Neural progenitor cell (in vitro differentiated cells): ENCODE measurements at regions not wholly inside any gene's neighbourhood (a gene's known extent, or its start where the extent isn't known, plus 50 kb on each side); places are given as distances from the start of the nearest gene placed in this dataset.

Experiments used
- DNase-seq: peaks from one replicate; pipeline ENCODE4 v3.0.0-alpha.2; 2016; ENCODE audit warnings: low spot score
- H2AFZ ChIP-seq: fragments of 200-600 bp; sonication (generic); replicated peaks from 2 replicates; pipeline ENCODE4 v1.6.1; 2016; ENCODE audit warnings: antibody characterized with exemption
- H3F3A ChIP-seq: fragments of 200-600 bp; sonication (generic); 2 replicates; pipeline ENCODE4 v1.6.1; 2016; ENCODE audit warnings: antibody characterized with exemption, low read depth
- H3K27ac ChIP-seq: fragments of 200-600 bp; sonication (generic); 2 replicates; pipeline ENCODE4 v1.5.1; 2016; ENCODE audit warnings: mild to moderate bottlenecking
- H3K27me3 ChIP-seq: fragments of 200-600 bp; sonication (generic); 2 replicates; pipeline ENCODE4 v1.6.1; 2016; ENCODE audit warnings: mild to moderate bottlenecking, moderate library complexity
- H3K36me3 ChIP-seq: fragments of 200-600 bp; sonication (generic); 2 replicates; pipeline ENCODE4 v1.5.1; 2016
- H3K4me1 ChIP-seq: fragments of 200-600 bp; sonication (generic); 2 replicates; pipeline ENCODE4 v1.6.1; 2016; ENCODE audit warnings: mixed run types
- H3K4me2 ChIP-seq: fragments of 200-600 bp; sonication (generic); 2 replicates; pipeline ENCODE4 v1.6.1; 2016
- H3K4me3 ChIP-seq: fragments of 200-600 bp; sonication (generic); 2 replicates; pipeline ENCODE4 v1.5.1; 2016
- H3K79me2 ChIP-seq: fragments of 200-600 bp; sonication (generic); 2 replicates; pipeline ENCODE4 v1.6.1; 2016; ENCODE audit warnings: low read depth
- H3K9ac ChIP-seq: fragments of 200-600 bp; sonication (generic); 2 replicates; pipeline ENCODE4 v1.6.1; 2016
- H3K9me3 ChIP-seq: fragments of 200-600 bp; sonication (generic); 2 replicates; pipeline ENCODE4 v1.5.1; 2016; ENCODE audit warnings: low read depth
- H4K20me1 ChIP-seq: fragments of 200-600 bp; sonication (generic); 2 replicates; pipeline ENCODE4 v1.6.1; 2016; ENCODE audit warnings: low read depth
- H3K27ac Mint-ChIP-seq: 3 replicates; pipeline ENCODE4 v1.8.0; 2021; ENCODE audit warnings: mixed read lengths
- H3K27me3 Mint-ChIP-seq: 2 replicates; pipeline ENCODE4 v1.8.0; 2022; ENCODE audit warnings: low read depth, mild to moderate bottlenecking, inconsistent platforms, moderate library complexity, mixed read lengths; ENCODE audit not compliant: insufficient read depth
- H3K36me3 Mint-ChIP-seq: 3 replicates; pipeline ENCODE4 v1.8.0; 2021; ENCODE audit warnings: mixed read lengths
- H3K4me1 Mint-ChIP-seq: 3 replicates; pipeline ENCODE4 v1.8.0; 2021; ENCODE audit warnings: mixed read lengths
- H3K4me3 Mint-ChIP-seq: 3 replicates; pipeline ENCODE4 v1.8.0; 2021; ENCODE audit warnings: mild to moderate bottlenecking, moderate library complexity, mixed read lengths
- H3K9me3 Mint-ChIP-seq: 3 replicates; pipeline ENCODE4 v1.8.0; 2020; ENCODE audit warnings: mixed read lengths
- EZH2 ChIP-seq: fragments of 200-600 bp; sonication (generic); IDR thresholded peaks from 2 replicates; pipeline ENCODE4 v1.6.1; 2017; ENCODE audit warnings: antibody characterized with exemption, mild to moderate bottlenecking, moderate library complexity
- EZH2phosphoT487 ChIP-seq: fragments of 200-600 bp; sonication (generic); IDR thresholded peaks from 2 replicates; pipeline ENCODE4 v1.6.1; 2017; ENCODE audit warnings: antibody characterized with exemption
- TF ChIP-seq, protein P1 (sequence below): fragments of 200-600 bp; sonication (generic); IDR thresholded peaks from 2 replicates; pipeline ENCODE4 v1.5.1; 2017; ENCODE audit warnings: antibody characterized with exemption, mild to moderate bottlenecking

DNA sequence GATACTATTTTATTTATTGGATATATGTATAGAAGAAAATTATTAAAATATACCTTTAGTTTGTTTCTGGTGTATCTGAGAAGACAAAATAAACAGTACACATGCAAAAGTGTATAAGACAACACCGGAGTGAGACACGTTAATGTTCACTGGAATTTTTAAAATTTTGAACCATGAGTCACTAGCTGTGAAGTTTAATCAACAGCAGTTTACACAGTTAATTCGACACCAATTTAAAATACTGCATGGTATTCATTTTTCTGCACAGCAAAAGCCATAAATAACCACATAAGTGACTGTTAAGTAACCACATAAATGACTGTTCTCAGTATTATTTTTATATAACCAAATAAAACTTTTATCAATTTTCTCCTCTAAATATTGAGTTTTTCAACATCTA lies 418.7 kb upstream of the NBEA start:
- no peaks in the 10 kb centered on the region for H3K4me1 ChIP-seq
- H3F3A ChIP-seq = no peaks in the 10 kb centered on the region
- H3K9ac ChIP-seq = no peak overlapping the region
- H3K4me3 ChIP-seq = no peak overlapping the region
- H3K4me2 ChIP-seq = no peak overlapping the region
- no peak overlapping the region for H3K27ac Mint-ChIP-seq
- no peak for TF ChIP-seq EZH2phosphoT487
- TF ChIP-seq EZH2 = no peak
- TF ChIP-seq, protein P1, sequence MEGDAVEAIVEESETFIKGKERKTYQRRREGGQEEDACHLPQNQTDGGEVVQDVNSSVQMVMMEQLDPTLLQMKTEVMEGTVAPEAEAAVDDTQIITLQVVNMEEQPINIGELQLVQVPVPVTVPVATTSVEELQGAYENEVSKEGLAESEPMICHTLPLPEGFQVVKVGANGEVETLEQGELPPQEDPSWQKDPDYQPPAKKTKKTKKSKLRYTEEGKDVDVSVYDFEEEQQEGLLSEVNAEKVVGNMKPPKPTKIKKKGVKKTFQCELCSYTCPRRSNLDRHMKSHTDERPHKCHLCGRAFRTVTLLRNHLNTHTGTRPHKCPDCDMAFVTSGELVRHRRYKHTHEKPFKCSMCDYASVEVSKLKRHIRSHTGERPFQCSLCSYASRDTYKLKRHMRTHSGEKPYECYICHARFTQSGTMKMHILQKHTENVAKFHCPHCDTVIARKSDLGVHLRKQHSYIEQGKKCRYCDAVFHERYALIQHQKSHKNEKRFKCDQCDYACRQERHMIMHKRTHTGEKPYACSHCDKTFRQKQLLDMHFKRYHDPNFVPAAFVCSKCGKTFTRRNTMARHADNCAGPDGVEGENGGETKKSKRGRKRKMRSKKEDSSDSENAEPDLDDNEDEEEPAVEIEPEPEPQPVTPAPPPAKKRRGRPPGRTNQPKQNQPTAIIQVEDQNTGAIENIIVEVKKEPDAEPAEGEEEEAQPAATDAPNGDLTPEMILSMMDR = no peak
- no peak overlapping the region for H3K4me3 Mint-ChIP-seq
- H3K36me3 Mint-ChIP-seq = no peaks in the 10 kb centered on the region
- peaks cover 4% of the 10 kb centered on the region for H3K27me3 Mint-ChIP-seq
- H3K4me1 Mint-ChIP-seq = peaks cover 5% of the 10 kb centered on the region
- no peak overlapping the region for H2AFZ ChIP-seq
- no peaks in the 10 kb centered on the region for H3K27me3 ChIP-seq
- H3K79me2 ChIP-seq = no peaks in the 10 kb centered on the region
- H3K9me3 ChIP-seq = no peaks in the 10 kb centered on the region
- no peaks in the 10 kb centered on the region for H3K36me3 ChIP-seq
- H3K27ac ChIP-seq = no peak overlapping the region
- no peaks in the 10 kb centered on the region for H3K9me3 Mint-ChIP-seq
- H4K20me1 ChIP-seq = no peaks in the 10 kb centered on the region
- no peak for DNase-seq

DNA sequence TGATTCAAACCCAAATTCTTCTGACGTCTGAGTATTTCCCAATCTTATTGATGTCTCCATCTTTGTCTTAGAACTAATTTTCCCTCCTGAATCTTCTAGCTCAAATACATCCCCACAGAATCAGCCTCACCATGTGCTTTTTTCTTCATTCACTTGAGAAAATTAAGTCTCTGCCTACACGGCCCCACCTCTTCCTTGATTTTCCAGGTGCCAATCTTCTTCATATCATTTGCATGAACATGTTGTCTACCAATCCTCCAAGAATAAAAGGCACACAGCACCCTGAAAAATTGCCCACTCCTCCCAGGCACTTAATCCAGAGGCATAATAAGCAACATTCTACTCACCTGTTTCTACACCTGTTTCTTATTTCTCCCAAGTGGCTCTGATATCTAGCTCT lies 408.1 kb upstream of the NBEA start:
- no peaks in the 10 kb centered on the region for H3K9me3 ChIP-seq
- no peaks in the 10 kb centered on the region for H3K4me1 ChIP-seq
- TF ChIP-seq EZH2phosphoT487 (no peak), EZH2 (no peak)
- TF ChIP-seq, protein P1 = no peak
- H3K4me3 Mint-ChIP-seq = no peak overlapping the region
- H3K36me3 Mint-ChIP-seq = no peaks in the 10 kb centered on the region
- no peaks in the 10 kb centered on the region for H3K36me3 ChIP-seq
- no peaks in the 10 kb centered on the region for H3F3A ChIP-seq
- H3K27me3 Mint-ChIP-seq = no peaks in the 10 kb centered on the region
- no peak overlapping the region for H3K9ac ChIP-seq
- no peak overlapping the region for H3K4me2 ChIP-seq
- no peak for DNase-seq
- no peaks in the 10 kb centered on the region for H3K27me3 ChIP-seq
- H3K79me2 ChIP-seq = no peaks in the 10 kb centered on the region
- no peak overlapping the region for H3K27ac ChIP-seq
- H3K9me3 Mint-ChIP-seq = peaks cover 4% of the 10 kb centered on the region
- no peak overlapping the region for H2AFZ ChIP-seq
- no peaks in the 10 kb centered on the region for H3K4me1 Mint-ChIP-seq
- H3K4me3 ChIP-seq = no peak overlapping the region
- H3K27ac Mint-ChIP-seq = no peak overlapping the region
- H4K20me1 ChIP-seq = no peaks in the 10 kb centered on the region

DNA sequence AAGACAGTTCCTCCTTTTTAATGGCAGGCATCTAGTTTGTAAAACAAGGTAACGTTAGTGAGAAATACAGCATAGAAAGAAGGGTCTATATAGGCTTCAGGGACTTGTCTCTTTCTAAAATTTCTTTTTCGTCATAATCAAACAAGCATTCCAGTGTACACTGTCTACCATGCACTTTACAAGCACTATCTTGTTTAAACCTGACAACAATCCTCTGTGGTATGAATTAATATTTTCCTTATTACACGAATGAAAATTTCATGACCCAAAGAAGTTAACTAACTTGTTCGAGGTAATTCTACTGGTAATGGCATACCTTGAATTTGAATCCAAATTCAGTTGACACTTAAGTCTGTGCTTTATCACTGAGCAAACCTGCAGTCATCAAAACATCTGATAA lies 399.7 kb upstream of the NBEA start:
- H3K27ac Mint-ChIP-seq = no peak overlapping the region
- H3K9ac ChIP-seq = no peak overlapping the region
- no peaks in the 10 kb centered on the region for H3K27me3 ChIP-seq
- no peaks in the 10 kb centered on the region for H4K20me1 ChIP-seq
- H3K27me3 Mint-ChIP-seq = no peaks in the 10 kb centered on the region
- H3K4me1 ChIP-seq = no peaks in the 10 kb centered on the region
- H3K79me2 ChIP-seq = no peaks in the 10 kb centered on the region
- no peaks in the 10 kb centered on the region for H3F3A ChIP-seq
- DNase-seq = no peak
- H3K36me3 Mint-ChIP-seq = no peaks in the 10 kb centered on the region
- no peak overlapping the region for H3K4me3 Mint-ChIP-seq
- no peak overlapping the region for H3K4me2 ChIP-seq
- H3K27ac ChIP-seq = no peak overlapping the region
- no peak overlapping the region for H2AFZ ChIP-seq
- no peaks in the 10 kb centered on the region for H3K4me1 Mint-ChIP-seq
- peaks cover 18% of the 10 kb centered on the region for H3K9me3 Mint-ChIP-seq
- no peaks in the 10 kb centered on the region for H3K9me3 ChIP-seq
- H3K36me3 ChIP-seq = no peaks in the 10 kb centered on the region
- no peak overlapping the region for H3K4me3 ChIP-seq
- TF ChIP-seq EZH2 (no peak), EZH2phosphoT487 (no peak)
- TF ChIP-seq, protein P1 = no peak

DNA sequence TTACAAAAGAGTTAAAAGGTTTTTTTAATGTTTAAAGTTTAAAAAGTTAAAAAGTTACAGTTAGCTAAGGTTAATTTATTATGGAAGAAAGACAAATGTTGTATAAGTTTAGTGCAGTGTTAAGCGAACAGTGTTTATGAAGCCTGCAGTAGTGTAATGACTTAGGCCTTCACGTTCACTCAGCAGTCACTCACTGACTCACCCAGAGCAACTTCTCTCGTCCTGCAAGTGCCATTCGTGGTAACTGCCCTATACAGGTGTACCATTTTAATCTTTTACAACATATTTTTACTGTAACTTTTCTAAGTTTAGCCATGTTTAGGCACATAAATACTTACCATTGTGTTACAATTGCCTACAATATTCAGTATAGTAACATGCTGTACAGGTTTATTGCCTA lies 398.2 kb upstream of the NBEA start:
- Mint-ChIP-seq H3K9me3 (peaks cover 15% of the 10 kb centered on the region), H3K36me3 (no peaks in the 10 kb centered on the region), H3K27ac (no peak overlapping the region), H3K4me1 (no peaks in the 10 kb centered on the region), H3K27me3 (no peaks in the 10 kb centered on the region), H3K4me3 (no peak overlapping the region)
- Histone ChIP-seq H3K4me3 (no peak overlapping the region), H3K4me1 (no peaks in the 10 kb centered on the region), H3K4me2 (no peak overlapping the region), H2AFZ (no peak overlapping the region), H3F3A (no peaks in the 10 kb centered on the region), H3K36me3 (no peaks in the 10 kb centered on the region), H4K20me1 (no peaks in the 10 kb centered on the region), H3K27me3 (no peaks in the 10 kb centered on the region), H3K27ac (no peak overlapping the region), H3K9me3 (no peaks in the 10 kb centered on the region), H3K79me2 (no peaks in the 10 kb centered on the region), H3K9ac (no peak overlapping the region)
- TF ChIP-seq EZH2phosphoT487 (no peak), EZH2 (no peak)
- TF ChIP-seq, protein P1 = no peak
- DNase-seq = no peak
